K562 (cell line): ENCODE measurements at regions not wholly inside any gene's neighbourhood (a gene's known extent, or its start where the extent isn't known, plus 50 kb on each side); places are given as distances from the start of the nearest gene placed in this dataset.

Experiments used
- BRF2 ChIP-seq: IDR thresholded peaks from 3 replicates; pipeline ENCODE4 v1.6.1; 2011; ENCODE audit warnings: borderline replicate concordance, mild to moderate bottlenecking; ENCODE audit not compliant: insufficient read length, insufficient read depth
- CCNT2 ChIP-seq: IDR thresholded peaks from 2 replicates; pipeline ENCODE4 v1.6.1; 2011; ENCODE audit warnings: borderline replicate concordance, low read depth, mild to moderate bottlenecking, moderate library complexity, mixed read lengths, low read length; ENCODE audit not compliant: insufficient read length; ENCODE audit errors: extremely low read depth
- HMG20B ChIP-seq: fragments of 250-450 bp; sonication (Bioruptor Pico); IDR thresholded peaks from 2 replicates; pipeline ENCODE4 v1.5.0; 2021; ENCODE audit warnings: mild to moderate bottlenecking
- RBFOX2 ChIP-seq: fragments of 200-400 bp; formaldehyde crosslinking; IDR thresholded peaks from 2 replicates; pipeline ENCODE4 v1.6.1; 2017; ENCODE audit warnings: low read depth, mild to moderate bottlenecking, low read length, moderate library complexity
- ZNF318 ChIP-seq, 2 experiments: fragments of 450-650 bp; IDR thresholded peaks; 2 replicates each; pipeline ENCODE4 v1.6.1; 2016; ENCODE audit warnings: mild to moderate bottlenecking in 2 of 2, borderline replicate concordance in 1 of 2, low read depth in 1 of 2, moderate library complexity in 1 of 2
- ZNF740 ChIP-seq, 3 experiments: fragments of 200-800 bp in 1 of 3; sonication (Bioruptor generic) in 1 of 3; sonication (generic) in 1 of 3; formaldehyde crosslinking in 1 of 3; IDR thresholded peaks; 2 replicates each; pipeline versions ENCODE4 v1.6.1 to v1.8.0; 2016 to 2022; ENCODE audit warnings: mild to moderate bottlenecking in 2 of 3, missing compliant biosample characterization in 2 of 3, missing genetic modification characterization in 2 of 3, missing genetic modification reagents in 1 of 3
- TF ChIP-seq, protein P1 (sequence below): fragments of 450-650 bp; IDR thresholded peaks from 2 replicates; pipeline ENCODE4 v1.6.1; 2018; ENCODE audit warnings: mild to moderate bottlenecking, low read depth; ENCODE audit not compliant: partially characterized antibody

DNA sequence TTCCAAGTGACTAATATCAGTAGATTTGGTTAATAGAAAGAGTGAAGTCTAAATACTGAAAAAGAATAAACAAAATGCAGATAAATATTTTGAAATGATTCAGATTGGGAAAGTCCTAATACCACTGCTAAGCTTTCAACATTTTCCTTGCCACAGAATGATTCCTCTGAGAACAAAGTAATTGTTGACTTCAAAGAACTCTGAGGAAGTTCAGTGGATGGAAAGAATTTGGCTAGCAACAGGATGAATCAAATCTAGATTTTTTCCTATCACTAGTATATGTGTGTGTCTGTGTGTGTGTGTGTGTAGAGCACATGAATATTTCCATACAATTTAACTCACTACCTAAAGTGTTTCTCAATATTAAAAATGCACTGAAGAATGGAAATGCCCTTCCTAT is 107.9 kb upstream of the PREP start (continued):
- TF ChIP-seq, protein P1, sequence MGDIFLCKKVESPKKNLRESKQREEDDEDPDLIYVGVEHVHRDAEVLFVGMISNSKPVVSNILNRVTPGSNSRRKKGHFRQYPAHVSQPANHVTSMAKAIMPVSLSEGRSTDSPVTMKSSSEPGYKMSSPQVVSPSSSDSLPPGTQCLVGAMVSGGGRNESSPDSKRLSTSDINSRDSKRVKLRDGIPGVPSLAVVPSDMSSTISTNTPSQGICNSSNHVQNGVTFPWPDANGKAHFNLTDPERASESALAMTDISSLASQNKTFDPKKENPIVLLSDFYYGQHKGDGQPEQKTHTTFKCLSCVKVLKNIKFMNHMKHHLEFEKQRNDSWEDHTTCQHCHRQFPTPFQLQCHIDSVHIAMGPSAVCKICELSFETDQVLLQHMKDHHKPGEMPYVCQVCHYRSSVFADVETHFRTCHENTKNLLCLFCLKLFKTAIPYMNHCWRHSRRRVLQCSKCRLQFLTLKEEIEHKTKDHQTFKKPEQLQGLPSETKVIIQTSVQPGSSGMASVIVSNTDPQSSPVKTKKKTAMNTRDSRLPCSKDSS, result no peak
- TF ChIP-seq CCNT2 (no peak), HMG20B (CRISPR knock-in tag) (no peak), RBFOX2 (no peak), ZNF318 (IDR thresholded peaks at IDR 0.05; ENCODE audit: borderline replicate concordance in 1 of 2, low read depth in 1 of 2) (no peak), BRF2 (no peak), ZNF740 (CRISPR knock-in tag; IDR thresholded peaks at IDR 0.05) (no peak), ZNF740 (tag; IDR thresholded peaks at IDR 0.05) (no peak)
- TF ChIP-seq, all 486 proteins: peak for 0
